ENCODE measurements at regions not wholly inside any gene's neighbourhood (a gene's known extent, or its start where the extent isn't known, plus 50 kb on each side); places are given as distances from the start of the nearest gene placed in this dataset.

DNA sequence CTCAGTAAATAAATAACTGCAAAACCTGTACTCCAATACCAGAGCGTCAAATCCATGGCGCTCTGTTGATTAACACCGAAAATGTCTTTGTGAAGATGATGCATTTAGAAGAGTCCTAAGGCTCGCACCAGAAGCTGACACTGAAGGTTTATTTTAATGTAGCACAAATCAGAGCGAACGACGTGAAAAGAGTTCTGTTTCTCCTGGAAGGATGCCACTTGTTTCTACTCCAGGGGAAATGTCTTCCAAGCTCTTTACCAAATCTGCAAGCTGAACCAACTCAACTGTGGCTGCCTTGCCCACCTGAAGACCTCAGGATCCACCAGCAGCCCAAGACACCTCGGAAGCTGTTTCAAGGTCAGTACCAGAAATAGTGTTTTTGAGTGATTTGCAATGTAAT, 194.4 kb upstream of the MAF start:
- no peak for DNase-seq (ENCODE audit: low read depth in 2 of 2)

DNA sequence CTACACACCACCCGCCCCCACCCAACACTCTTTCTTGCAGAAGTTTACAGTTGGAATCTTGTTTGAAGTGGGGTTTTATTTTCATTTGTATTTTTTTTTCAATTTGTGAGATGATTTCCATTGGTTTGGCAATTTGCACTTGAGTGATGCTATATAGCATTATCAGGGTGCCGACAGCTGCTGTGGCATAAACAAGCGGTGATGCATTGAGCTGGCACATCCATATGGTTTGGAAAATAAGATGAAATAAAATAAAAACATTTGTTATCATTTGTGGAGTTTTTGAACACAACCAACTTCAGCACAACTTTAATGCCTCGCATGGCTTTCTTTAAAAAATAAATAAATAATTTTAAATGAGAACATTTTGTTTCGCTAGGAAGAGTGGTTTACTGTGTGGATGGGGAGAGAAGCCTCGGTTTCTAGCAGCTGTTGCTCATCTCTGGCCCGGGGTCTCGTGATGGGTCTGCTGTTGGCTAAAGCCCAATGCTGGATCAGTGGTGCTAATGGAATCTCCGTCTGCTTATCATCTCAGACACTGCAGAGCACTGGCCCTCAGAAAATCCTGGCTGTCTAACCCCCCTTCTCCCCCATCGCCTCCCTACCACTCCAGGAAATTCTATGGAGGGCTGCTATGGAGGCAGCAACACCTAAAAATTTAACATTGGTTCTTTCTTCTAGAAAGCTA, 192.3 kb upstream of the MAF start:
- DNase-seq (ENCODE audit: low read depth in 2 of 2), result no peak

- no peak for DNase-seq (ENCODE audit: low read depth in 2 of 2)
Observed at GRCh38 chr16:79792076-79792475, 191.5 kb upstream of the MAF start.

DNA sequence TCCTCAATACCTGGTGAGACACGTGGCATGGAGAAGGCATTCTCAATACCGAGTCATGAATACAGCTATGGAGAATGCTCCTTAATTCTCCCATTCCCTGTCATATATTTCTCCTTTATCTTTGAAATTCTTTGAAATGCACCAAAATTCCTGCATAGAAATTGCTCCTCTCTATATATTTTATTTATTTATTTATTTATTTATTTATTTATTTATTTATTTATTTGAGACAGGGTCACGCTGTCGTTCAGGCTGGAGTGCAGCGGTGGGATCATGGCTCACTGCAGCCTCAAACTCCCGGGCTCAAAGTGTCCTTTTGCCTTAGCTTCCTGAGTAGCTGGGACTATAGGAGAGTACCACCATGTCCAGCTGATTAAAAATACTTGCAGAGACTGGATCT, 190.3 kb upstream of the MAF start:
- no peak for DNase-seq (ENCODE audit: low read depth in 2 of 2)

GRCh38 chr16:79788949-79789348, 188.4 kb upstream of the MAF start:
- DNase-seq (ENCODE audit: low read depth in 2 of 2), result no peak

DNA sequence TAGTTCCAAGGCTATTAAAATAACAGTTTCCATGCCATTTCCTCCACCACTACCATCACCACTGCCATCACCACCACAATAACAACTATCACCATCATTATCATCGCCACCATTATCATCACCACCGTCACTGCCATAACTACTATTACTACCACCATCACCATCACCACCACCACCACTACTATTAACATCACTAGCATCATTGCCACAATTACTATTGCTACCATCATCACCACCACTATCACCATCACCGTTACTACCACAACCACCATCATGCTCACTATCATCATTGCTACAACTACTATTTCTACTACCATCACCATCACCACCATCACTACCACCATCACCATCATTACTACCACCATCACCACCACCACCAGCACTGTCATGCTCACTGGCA, 185.9 kb upstream of the MAF start:
- no peak for DNase-seq (ENCODE audit: low read depth in 2 of 2)

DNA sequence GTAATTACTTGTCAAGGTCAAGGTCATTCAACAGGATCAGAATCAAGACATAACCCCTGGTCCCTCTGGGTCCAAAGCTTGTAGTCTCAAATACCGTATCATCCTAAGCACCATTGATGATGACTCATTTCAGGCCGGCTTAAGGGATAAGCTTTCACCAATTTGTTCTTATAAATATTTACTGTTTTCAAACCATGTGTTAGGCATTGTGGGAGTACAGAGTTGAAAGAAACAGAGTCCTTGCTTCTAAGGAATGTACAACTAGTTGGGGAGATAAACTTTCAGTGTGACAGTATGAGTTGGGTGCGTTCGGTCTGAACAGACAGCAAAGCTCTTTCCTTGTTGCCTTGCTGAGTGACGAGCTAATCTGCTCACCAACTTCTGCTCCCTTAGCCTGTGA, 183.5 kb upstream of the MAF start:
- DNase-seq (ENCODE audit: low read depth in 2 of 2), result no peak

- no peak for DNase-seq (ENCODE audit: low read depth in 2 of 2)
Observed at GRCh38 chr16:79777679-79778078, 177.1 kb upstream of the MAF start.

- DNase-seq (ENCODE audit: low read depth in 2 of 2), result no peak
Observed at GRCh38 chr16:79776243-79776847, 175.8 kb upstream of the MAF start.

- DNase-seq (ENCODE audit: low read depth in 2 of 2), result no peak
Observed at GRCh38 chr16:79772784-79773183, 172.2 kb upstream of the MAF start.

DNA sequence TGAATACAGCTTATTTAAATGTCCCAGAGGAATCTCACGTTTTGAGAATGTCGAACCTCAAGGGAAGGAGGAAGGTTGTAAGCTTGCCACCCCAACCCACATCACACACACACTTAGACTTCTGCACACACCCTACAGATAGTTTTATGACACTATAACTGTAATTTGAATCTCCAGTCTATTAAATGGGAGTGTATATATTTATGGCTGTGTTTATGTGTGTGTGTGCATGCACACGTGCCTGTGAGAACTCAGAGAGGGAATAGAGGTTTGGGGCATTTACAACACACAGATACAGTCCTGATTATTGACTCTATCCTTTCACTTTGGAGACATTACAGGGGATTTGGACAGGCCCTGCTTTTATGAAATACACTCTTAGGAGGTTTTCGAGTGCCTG, 171.5 kb upstream of the MAF start:
- no peak for DNase-seq (ENCODE audit: low read depth in 2 of 2)

GRCh38 chr16:79770244-79771064, 169.9 kb upstream of the MAF start:
- DNase-seq (ENCODE audit: low read depth in 2 of 2), result peak; percentile 49 to 51

DNA sequence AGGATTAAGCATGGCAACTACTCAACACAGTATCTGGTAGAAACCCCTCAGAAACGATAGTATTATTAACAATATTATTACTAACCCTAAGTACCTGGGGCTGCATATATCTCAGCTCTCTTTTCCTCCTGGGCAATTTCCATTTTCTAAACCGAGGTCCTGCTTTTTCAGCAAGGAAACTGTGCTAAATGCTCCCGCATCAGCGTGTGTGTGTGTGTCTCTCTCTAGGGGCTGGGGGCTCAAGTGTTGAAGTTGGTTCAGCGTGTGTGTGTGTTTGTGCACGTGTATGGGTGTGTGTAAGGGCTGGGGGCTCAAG, 169.3 kb upstream of the MAF start:
- no peak for DNase-seq (ENCODE audit: low read depth in 2 of 2)

GRCh38 chr16:79769270-79769927, 168.9 kb upstream of the MAF start:
- DNase-seq (ENCODE audit: low read depth in 2 of 2), result no peak

DNA sequence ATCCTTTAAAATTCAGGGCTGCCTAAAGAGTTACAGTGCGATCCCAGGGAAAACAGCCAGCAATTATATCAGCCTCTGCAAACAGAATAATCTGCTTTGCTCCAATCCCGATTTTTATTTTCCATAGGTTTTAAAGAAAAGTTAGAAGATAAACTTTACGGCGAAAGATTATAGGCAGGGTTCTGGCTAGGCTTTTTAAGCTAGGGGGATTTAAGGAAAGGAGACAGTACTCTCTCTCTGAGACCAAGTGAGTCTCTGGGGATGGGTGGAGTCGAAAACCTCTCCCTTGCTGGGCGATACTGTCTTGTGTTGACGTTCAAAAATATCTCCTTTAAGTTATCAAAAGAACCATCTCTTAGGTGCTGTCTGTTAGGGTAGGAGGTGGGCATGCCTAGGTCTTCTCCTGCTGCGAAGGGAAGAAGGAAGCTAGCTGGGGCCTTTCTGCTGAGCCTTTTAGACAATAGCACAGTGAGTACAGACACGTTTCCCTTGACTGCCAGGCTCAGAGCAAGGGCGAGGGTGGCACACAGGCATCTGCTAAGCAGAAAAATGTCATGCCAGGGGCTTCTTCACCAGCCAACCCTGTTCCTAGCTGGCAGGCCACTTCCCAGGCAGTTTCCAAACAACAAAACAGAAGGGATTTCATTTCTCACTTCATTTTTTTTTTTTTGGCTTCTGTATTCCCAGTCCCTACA, 167.9 kb upstream of the MAF start:
- DNase-seq (ENCODE audit: low read depth in 2 of 2), result no peak

DNA sequence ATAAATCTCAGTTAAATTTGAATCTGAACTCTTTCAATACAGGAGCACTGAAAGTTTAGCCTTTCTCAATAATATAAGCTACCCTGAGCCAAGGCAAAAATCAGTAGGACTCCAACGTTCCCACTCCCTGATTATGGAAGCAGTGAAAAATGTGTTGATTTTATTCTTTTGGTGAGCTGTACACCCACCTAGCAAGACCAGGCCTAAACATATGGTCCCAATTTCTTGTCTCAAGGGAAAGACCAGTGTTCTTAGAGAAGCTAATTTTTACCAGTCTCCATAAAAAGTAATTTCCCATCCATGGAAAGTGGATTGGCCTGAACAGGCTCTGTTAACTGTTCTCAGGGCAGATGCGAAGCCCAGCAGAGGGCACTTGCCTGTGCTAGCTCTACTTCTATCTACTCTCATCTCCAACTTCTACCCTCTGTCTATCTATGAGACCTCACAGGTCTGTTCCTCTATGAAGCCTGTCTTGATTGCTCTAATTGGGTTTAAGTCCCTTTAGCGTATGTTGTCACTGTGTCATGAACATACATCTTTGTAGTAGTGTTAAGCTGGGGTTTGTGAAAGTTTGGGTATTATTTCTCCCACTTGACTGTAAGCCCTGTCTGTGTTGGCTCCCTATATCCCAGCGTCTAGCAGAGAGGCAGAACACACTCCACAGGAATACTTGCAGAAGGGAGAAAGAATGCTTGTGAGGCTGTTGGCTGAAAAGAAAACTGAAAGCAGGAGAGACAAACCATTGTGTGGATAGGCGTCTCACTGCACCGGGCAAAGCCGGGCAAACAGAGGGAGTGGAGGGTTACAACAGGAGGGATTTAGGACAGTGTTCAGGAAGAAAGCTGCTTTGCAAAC, 167.1 kb upstream of the MAF start:
- no peak for DNase-seq (ENCODE audit: low read depth in 2 of 2)

DNA sequence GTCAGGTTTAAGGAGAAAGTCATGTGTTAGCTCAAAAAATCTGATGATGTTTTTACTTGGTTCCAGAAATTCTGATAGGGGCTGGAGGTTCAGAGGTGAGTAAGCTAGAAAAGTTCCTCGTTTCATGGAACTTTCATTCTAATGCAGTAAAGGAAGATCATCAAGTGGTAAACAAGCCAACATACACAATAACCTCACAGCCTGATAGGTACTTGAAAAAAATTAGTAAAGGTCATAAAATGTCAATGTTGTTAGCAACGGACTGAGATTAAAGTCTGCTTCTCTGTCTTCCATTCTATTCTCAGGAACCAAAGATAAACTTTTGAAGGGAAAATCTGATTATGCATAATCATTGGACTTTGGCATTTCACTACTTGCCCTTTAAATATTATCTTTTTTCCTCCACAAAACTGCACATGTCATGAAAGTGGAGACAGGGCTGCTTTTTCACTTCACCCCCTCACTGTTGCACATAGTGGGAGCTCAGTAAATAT, 165.4 kb upstream of the MAF start:
- DNase-seq (ENCODE audit: low read depth in 2 of 2), result no peak

DNA sequence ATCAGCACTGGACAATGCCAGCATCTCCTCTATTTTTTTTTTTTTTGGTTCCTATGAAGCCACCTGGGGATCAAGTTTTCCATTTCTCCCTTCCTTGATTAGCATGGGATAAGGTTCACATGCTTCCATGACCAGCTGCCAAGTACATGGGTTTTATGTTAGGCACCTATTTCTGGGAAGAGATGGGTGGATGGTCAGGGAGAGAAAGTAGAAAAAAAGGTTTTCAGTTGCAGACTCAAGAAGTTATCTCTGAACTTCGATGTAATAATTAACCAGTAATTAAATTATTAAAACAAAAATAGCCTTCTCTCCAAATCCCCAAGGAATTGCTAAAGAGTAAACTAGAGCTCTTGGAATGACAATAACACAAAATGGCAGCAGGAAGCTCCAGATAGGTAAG, 164.9 kb upstream of the MAF start:
- no peak for DNase-seq (ENCODE audit: low read depth in 2 of 2)

- DNase-seq (ENCODE audit: low read depth in 2 of 2), result no peak
Observed at GRCh38 chr16:79764415-79765110, 164.0 kb upstream of the MAF start.

- DNase-seq (ENCODE audit: low read depth in 2 of 2), result no peak
Observed at GRCh38 chr16:79762217-79762616, 161.7 kb upstream of the MAF start.
